Mesendoderm (in vitro differentiated cells): ENCODE measurements at regions not wholly inside any gene's neighbourhood (a gene's known extent, or its start where the extent isn't known, plus 50 kb on each side); places are given as distances from the start of the nearest gene placed in this dataset.
"Not testable (repeated sequence)": the region's sequence is repeated elsewhere in the genome, so short reads cannot be mapped to it uniquely, and the experiment has no call there.

Experiments used
- DNase-seq: peaks from one replicate; pipeline ENCODE4 v3.0.0; 2013
- H2AK5ac ChIP-seq: 2 replicates; pipeline ENCODE4 v1.6.1; 2013; ENCODE audit warnings: low read length, inconsistent platforms
- H2BK120ac ChIP-seq: 2 replicates; pipeline ENCODE4 v1.6.1; 2013; ENCODE audit warnings: low read depth, mild to moderate bottlenecking, low read length, moderate library complexity, mixed read lengths
- H2BK15ac ChIP-seq: replicated peaks from 2 replicates; pipeline ENCODE4 v1.6.1; 2013; ENCODE audit warnings: low read depth, mild to moderate bottlenecking, moderate library complexity
- H2BK5ac ChIP-seq: 2 replicates; pipeline ENCODE4 v1.6.1; 2013; ENCODE audit warnings: low read length, inconsistent platforms
- H3K18ac ChIP-seq: 2 replicates; pipeline ENCODE4 v1.6.1; 2013; ENCODE audit warnings: mild to moderate bottlenecking, low read length, mixed read lengths
- H3K23ac ChIP-seq: one replicate; pipeline ENCODE4 v1.6.1; 2013; ENCODE audit warnings: low read length
- H3K27ac ChIP-seq: 2 replicates; pipeline ENCODE4 v1.5.1; 2013; ENCODE audit warnings: low read depth, mild to moderate bottlenecking, inconsistent platforms, low read length, moderate library complexity
- H3K27me3 ChIP-seq: 2 replicates; pipeline ENCODE4 v1.6.1; 2013; ENCODE audit warnings: low read length, control low read depth, mild to moderate bottlenecking, inconsistent platforms; ENCODE audit not compliant: insufficient read depth, poor library complexity
- H3K36me3 ChIP-seq: 2 replicates; pipeline ENCODE4 v1.6.1; 2013; ENCODE audit warnings: low read length, inconsistent platforms; ENCODE audit not compliant: control insufficient read depth, insufficient read depth
- H3K4ac ChIP-seq: one replicate; pipeline ENCODE4 v1.6.1; 2013; ENCODE audit warnings: low read depth, mild to moderate bottlenecking, low read length, moderate library complexity
- H3K4me1 ChIP-seq: 2 replicates; pipeline ENCODE4 v1.6.1; 2013; ENCODE audit warnings: low read depth, low read length, inconsistent platforms; ENCODE audit not compliant: control insufficient read depth
- H3K4me2 ChIP-seq: 2 replicates; pipeline ENCODE4 v1.6.1; 2013; ENCODE audit warnings: low read length
- H3K4me3 ChIP-seq: 2 replicates; pipeline ENCODE4 v1.5.1; 2013; ENCODE audit warnings: mild to moderate bottlenecking, low read length
- H3K56ac ChIP-seq: one replicate; pipeline ENCODE4 v1.6.1; 2013; ENCODE audit warnings: low read length
- H3K79me1 ChIP-seq: 2 replicates; pipeline ENCODE4 v1.6.1; 2013; ENCODE audit warnings: low read length, inconsistent platforms
- H3K79me2 ChIP-seq: 2 replicates; pipeline ENCODE4 v1.6.1; 2013; ENCODE audit warnings: mild to moderate bottlenecking, low read length; ENCODE audit not compliant: control insufficient read depth, insufficient read depth
- H3K9ac ChIP-seq: 2 replicates; pipeline ENCODE4 v1.6.1; 2013; ENCODE audit warnings: low read length, inconsistent platforms
- H4K5ac ChIP-seq: one replicate; pipeline ENCODE4 v1.6.1; 2013; ENCODE audit warnings: low read length
- H4K8ac ChIP-seq: one replicate; pipeline ENCODE4 v1.6.1; 2013; ENCODE audit warnings: low read depth, mild to moderate bottlenecking, control low read depth, low read length, moderate library complexity
- WGBS: extraction: QIAGEN DNeasy Blood & Tissue Kit; methylation state at CpG from one replicate; pipeline ENCODE4 v1.1.7; 2013; ENCODE audit warnings: low lambda C conversion rate, missing lambda C conversion rate; ENCODE audit not compliant: insufficient coverage; ENCODE audit errors: extremely low coverage; 5-methylcytosine and 5-hydroxymethylcytosine counted together

DNA sequence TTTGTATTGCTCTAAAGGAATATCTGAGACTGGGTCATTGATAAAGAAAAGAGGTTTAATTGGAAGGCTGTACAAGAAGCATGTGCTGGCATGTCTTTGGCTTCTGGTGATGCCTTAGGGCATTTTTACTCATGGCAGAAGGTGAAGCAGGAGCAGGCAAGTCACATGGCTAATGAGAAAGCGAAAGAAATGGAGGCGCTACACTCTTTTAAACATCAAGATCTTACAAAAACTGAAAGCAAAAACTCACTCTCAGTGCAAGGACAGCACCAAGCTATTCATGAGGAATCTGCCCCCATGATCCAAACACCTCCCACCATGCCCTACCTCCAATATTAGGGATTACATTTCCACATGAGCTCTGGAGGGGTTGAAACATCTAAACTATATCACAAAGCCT, 1458.8 kb upstream of the ACO1 start:
- Histone ChIP-seq H3K79me1 (no peaks in the 10 kb centered on the region), H2BK5ac (no peak overlapping the region), H3K56ac (no peak overlapping the region), H3K4ac (no peak overlapping the region), H3K27ac (no peak overlapping the region), H3K4me1 (no peaks in the 10 kb centered on the region), H3K9ac (no peak overlapping the region), H3K18ac (no peak overlapping the region), H3K4me3 (no peak overlapping the region), H4K5ac (no peak overlapping the region), H3K4me2 (no peak overlapping the region), H3K23ac (no peak overlapping the region), H2BK120ac (no peak overlapping the region), H3K36me3 (no peaks in the 10 kb centered on the region), H3K27me3 (no peaks in the 10 kb centered on the region), H2BK15ac (no peak overlapping the region), H4K8ac (no peak overlapping the region), H2AK5ac (no peak overlapping the region), H3K79me2 (no peaks in the 10 kb centered on the region)
- WGBS = no CpG with 5 or more reads among the region's 2 CpGs
- no peak for DNase-seq

DNA sequence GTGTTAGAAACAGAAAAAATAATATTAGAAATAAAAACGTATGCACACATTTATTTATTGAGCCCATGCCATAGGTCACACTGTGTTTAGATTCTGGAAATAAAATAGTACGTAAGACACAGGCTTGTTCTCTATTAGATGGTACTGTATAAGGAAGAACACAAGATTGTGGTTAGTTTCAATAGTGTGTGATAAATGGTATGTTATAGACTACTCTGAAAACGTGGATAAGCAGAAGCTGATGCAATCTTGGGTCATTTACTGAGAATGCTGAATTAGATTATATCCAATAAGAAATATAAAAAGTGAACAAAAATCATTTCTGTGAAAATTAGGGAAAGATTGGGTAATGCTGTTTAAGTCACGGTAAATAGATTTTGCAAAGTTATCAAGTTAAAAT, 1456.4 kb upstream of the ACO1 start:
- Histone ChIP-seq H3K4ac (no peak overlapping the region), H3K18ac (no peak overlapping the region), H3K4me2 (no peak overlapping the region), H3K9ac (no peak overlapping the region), H3K36me3 (no peaks in the 10 kb centered on the region), H3K27ac (no peak overlapping the region), H4K5ac (no peak overlapping the region), H4K8ac (no peak overlapping the region), H2AK5ac (no peak overlapping the region), H3K4me1 (no peaks in the 10 kb centered on the region), H3K56ac (no peak overlapping the region), H2BK15ac (no peak overlapping the region), H3K4me3 (no peak overlapping the region), H2BK5ac (no peak overlapping the region), H3K79me2 (no peaks in the 10 kb centered on the region), H3K23ac (no peak overlapping the region), H3K27me3 (no peaks in the 10 kb centered on the region), H3K79me1 (no peaks in the 10 kb centered on the region), H2BK120ac (no peak overlapping the region)
- WGBS = no CpG with 5 or more reads among the region's 4 CpGs
- no peak for DNase-seq

- no peaks in the 10 kb centered on the region for H3K27me3 ChIP-seq
Measured at GRCh38 chr9:30932226-30932625, 1452.2 kb upstream of the ACO1 start.

GRCh38 chr9:30935730-30936129, 1448.7 kb upstream of the ACO1 start:
- no peaks in the 10 kb centered on the region for H3K36me3 ChIP-seq
- H3K4me2 ChIP-seq = no peak overlapping the region
- no peak overlapping the region for H2BK5ac ChIP-seq
- no peak overlapping the region for H4K5ac ChIP-seq
- H3K4me1 ChIP-seq = no peaks in the 10 kb centered on the region
- no peak for DNase-seq
- H2BK120ac ChIP-seq = no peak overlapping the region
- no peak overlapping the region for H3K9ac ChIP-seq
- no peak overlapping the region for H3K56ac ChIP-seq
- H3K79me1 ChIP-seq = no peaks in the 10 kb centered on the region
- no peak overlapping the region for H3K18ac ChIP-seq
- no peak overlapping the region for H3K4ac ChIP-seq
- H2AK5ac ChIP-seq = no peak overlapping the region
- no peak overlapping the region for H3K4me3 ChIP-seq
- no peak overlapping the region for H4K8ac ChIP-seq
- H3K23ac ChIP-seq = no peak overlapping the region
- no peaks in the 10 kb centered on the region for H3K27me3 ChIP-seq
- no peaks in the 10 kb centered on the region for H3K79me2 ChIP-seq
- no peak overlapping the region for H2BK15ac ChIP-seq
- H3K27ac ChIP-seq = no peak overlapping the region

More at GRCh38 chr9:30932226-30932625, 1452.2 kb upstream of the ACO1 start:
- no peak for DNase-seq
- H3K56ac ChIP-seq = no peak overlapping the region
- H3K9ac ChIP-seq = no peak overlapping the region
- H4K5ac ChIP-seq = no peak overlapping the region
- H3K36me3 ChIP-seq = no peaks in the 10 kb centered on the region
- H4K8ac ChIP-seq = no peak overlapping the region
- WGBS = no CpG with 5 or more reads among the region's 2 CpGs
- no peak overlapping the region for H3K4me2 ChIP-seq
- no peak overlapping the region for H3K4me3 ChIP-seq
- no peak overlapping the region for H3K23ac ChIP-seq
- H2BK120ac ChIP-seq = no peak overlapping the region
- no peaks in the 10 kb centered on the region for H3K79me1 ChIP-seq
- no peak overlapping the region for H2BK5ac ChIP-seq
- H3K4ac ChIP-seq = no peak overlapping the region
- no peak overlapping the region for H3K18ac ChIP-seq
- H2BK15ac ChIP-seq = no peak overlapping the region
- H3K27ac ChIP-seq = no peak overlapping the region
- no peak overlapping the region for H2AK5ac ChIP-seq
- no peaks in the 10 kb centered on the region for H3K79me2 ChIP-seq
- H3K4me1 ChIP-seq = no peaks in the 10 kb centered on the region

DNA sequence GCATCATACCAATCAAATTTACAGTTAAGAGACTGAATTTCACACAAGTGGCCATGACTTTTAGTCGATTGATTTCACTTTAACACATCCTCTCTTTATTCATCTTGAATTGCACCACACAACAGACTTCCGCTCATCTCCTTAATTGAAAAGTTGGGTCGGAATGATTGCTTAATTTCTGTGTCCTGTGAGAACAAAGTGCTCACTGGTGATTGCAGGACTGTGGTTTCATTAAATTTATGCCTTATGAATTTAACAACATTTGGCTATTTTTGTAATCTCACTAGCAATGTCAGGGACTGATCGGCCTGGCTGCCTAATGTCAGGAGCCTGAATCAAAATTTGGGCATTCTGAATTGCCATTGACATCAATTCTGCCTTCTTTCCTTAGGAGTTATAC, 1447.3 kb upstream of the ACO1 start:
- Histone ChIP-seq H3K9ac (no peak overlapping the region), H3K36me3 (no peaks in the 10 kb centered on the region), H2BK120ac (no peak overlapping the region), H4K5ac (no peak overlapping the region), H3K4ac (no peak overlapping the region), H3K79me2 (no peaks in the 10 kb centered on the region), H3K4me2 (no peak overlapping the region), H3K27me3 (no peaks in the 10 kb centered on the region), H2BK5ac (no peak overlapping the region), H3K4me3 (no peak overlapping the region), H3K56ac (no peak overlapping the region), H3K23ac (no peak overlapping the region), H3K4me1 (no peaks in the 10 kb centered on the region), H2AK5ac (no peak overlapping the region), H2BK15ac (no peak overlapping the region), H3K27ac (no peak overlapping the region), H3K18ac (no peak overlapping the region), H3K79me1 (no peaks in the 10 kb centered on the region), H4K8ac (no peak overlapping the region)
- WGBS = no CpG with 5 or more reads among the region's 4 CpGs
- DNase-seq = no peak

DNA sequence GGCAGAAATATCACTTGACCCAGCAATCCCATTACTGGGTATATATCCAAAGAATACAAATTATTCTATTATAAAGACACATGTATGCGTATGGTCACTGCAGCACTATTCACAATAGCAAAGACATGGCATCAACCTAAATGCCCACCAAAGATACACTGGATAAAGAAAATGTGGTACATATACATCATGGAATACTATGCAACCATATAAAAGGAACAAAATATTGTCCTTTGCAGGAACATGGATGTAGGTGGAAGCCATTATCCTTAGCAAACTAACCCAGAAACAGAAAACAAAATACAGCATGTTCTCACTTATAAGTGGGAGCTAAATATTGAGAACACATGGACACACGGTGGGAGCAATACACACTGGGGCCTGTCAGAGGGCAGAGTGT, 1441.6 kb upstream of the ACO1 start:
- not testable (repeated sequence) for H3K36me3 ChIP-seq, H3K4me3 ChIP-seq, H2BK5ac ChIP-seq, H3K27me3 ChIP-seq, H3K18ac ChIP-seq, H3K4me1 ChIP-seq, H3K4ac ChIP-seq, H2BK120ac ChIP-seq, H3K23ac ChIP-seq, H3K79me2 ChIP-seq, H3K79me1 ChIP-seq, H3K27ac ChIP-seq, H4K5ac ChIP-seq, H3K9ac ChIP-seq, H3K56ac ChIP-seq, H3K4me2 ChIP-seq, H2BK15ac ChIP-seq, H4K8ac ChIP-seq, DNase-seq, H2AK5ac ChIP-seq
- WGBS = no CpG with 5 or more reads among the region's 2 CpGs
